SK-N-MC (cell line): ENCODE measurements at regions not wholly inside any gene's neighbourhood (a gene's known extent, or its start where the extent isn't known, plus 50 kb on each side); places are given as distances from the start of the nearest gene placed in this dataset.
"Not testable (repeated sequence)": the region's sequence is repeated elsewhere in the genome, so short reads cannot be mapped to it uniquely, and the experiment has no call there.

ENCODE experiments used
- DNase-seq: peaks from one replicate; pipeline ENCODE4 v3.0.0-alpha.2; 2011; ENCODE audit warnings: low read depth, low spot score
- H3K27ac ChIP-seq: fragments of 200-600 bp; sonication (generic); 2 replicates; pipeline ENCODE4 v1.5.1; 2016; ENCODE audit warnings: mixed run types
- H3K36me3 ChIP-seq: fragments of 200-600 bp; sonication (generic); 2 replicates; pipeline ENCODE4 v1.6.1; 2017; ENCODE audit warnings: antibody characterized with exemption, low read length, mixed read lengths; ENCODE audit not compliant: insufficient read depth
- H3K4me3 ChIP-seq: fragments of 200-600 bp; sonication (generic); 2 replicates; pipeline ENCODE4 v1.5.1; 2016
- H3K9ac ChIP-seq: fragments of 200-600 bp; sonication (generic); 2 replicates; pipeline ENCODE4 v1.8.0; 2017; ENCODE audit warnings: mixed run types, mixed read lengths; ENCODE audit not compliant: insufficient read length
- H3K9me3 ChIP-seq: fragments of 200-600 bp; sonication (generic); 2 replicates; pipeline ENCODE4 v1.6.1; 2017; ENCODE audit warnings: low read depth, mild to moderate bottlenecking, antibody characterized with exemption, low read length, moderate library complexity, mixed read lengths
- EZH2 ChIP-seq: fragments of 200-600 bp; sonication (generic); IDR thresholded peaks from one replicate; pipeline ENCODE4 v1.6.1; 2017; ENCODE audit warnings: antibody characterized with exemption
- FOXP2 ChIP-seq: optimal IDR thresholded peaks from 2 replicates; pipeline ENCODE3; 2011; ENCODE audit warnings: mild to moderate bottlenecking, moderate library complexity; ENCODE audit not compliant: insufficient read depth; ENCODE audit errors: extremely low read length, control extremely low read depth
- POLR2AphosphoS5 ChIP-seq: IDR thresholded peaks from 2 replicates; pipeline ENCODE4 v1.6.1; 2012; ENCODE audit warnings: mild to moderate bottlenecking, low read depth, low read length, borderline replicate concordance

DNA sequence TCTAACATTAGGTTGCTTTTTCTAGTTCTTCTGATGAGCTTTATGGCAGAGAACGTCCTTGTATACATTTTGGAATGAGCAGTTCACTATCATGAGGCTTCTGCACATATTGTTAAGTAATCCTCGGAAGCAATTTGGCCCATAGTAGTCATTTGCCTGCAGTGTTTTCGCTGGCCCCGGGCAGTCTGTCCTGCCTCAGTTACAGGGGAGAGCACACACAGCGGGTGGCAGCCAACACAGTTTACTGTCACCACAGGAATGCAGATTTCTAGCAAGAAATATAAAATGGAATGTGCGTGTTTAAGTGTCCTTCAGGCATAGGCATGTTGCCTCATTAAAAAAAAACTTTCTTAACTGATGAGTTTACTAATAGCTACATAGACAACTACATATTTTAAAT is 71.5 kb upstream of the GJB6 start:
- no peaks in the 10 kb centered on the region for H3K36me3 ChIP-seq
- TF ChIP-seq EZH2 (no peak), FOXP2 (peak; percentile 70)
- H3K27ac ChIP-seq = no peak overlapping the region
- peaks cover 5% of the 10 kb centered on the region; the same call in 1 of the 2 replicates for H3K9me3 ChIP-seq
- peak; percentile 42 for DNase-seq
- no peak overlapping the region for H3K9ac ChIP-seq
- H3K4me3 ChIP-seq = peak overlapping the region; percentile 32

DNA sequence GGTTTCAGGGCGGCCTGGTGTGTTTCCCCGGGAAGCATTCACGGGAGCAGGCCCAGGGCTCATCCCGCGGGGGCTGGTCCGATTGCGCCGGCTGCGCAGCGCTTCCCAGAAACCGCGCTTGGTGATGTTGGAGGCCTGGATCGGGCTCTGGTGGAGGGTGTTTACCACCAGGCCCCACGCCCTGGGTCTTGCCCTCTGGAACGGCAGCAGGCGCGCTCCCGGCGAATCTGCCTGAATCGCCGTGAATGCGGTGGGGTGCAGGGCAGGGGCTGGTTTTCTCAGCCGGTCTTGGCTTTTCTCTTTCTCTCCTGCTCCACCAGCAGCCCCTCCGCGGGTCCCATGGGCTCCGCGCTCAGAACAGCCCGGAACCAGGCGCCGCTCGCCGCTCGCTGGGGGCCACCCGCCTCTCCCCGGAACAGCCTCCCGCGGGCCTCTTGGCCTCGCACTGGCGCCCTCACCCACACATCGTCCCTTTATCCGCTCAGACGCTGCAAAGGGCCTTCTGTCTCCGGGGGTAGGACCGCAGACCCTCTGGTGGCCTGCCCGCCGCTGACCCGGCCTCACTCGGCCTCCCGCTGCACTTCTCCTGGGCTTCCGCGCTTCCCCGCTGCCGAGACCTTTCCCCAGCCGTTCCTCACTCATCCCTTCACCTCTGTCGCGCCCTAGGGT is 69.4 kb upstream of the GJB6 start:
- no peak for DNase-seq
- H3K36me3 ChIP-seq = no peaks in the 10 kb centered on the region
- no peak overlapping the region for H3K9ac ChIP-seq

DNA sequence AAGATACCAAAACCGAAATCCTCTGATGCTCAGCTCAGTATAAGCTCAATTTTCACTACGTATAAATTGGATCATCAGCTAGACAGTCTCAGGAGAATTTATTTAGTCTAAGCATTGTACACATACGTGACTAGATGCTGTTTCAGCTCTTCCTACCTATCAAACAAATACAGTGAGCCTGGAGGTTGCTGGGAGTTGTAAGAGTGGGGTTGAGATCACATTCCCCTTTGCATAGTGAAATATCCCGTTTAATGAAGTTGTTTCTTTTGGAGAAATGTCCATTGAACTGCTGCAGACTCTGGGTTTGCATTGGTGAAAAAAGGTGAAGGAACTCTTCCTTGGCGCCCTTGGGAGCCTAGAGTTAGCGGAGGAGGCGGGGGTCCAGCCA is 68.9 kb upstream of the GJB6 start:
- Histone ChIP-seq H3K9me3 (no peaks in the 10 kb centered on the region), H3K27ac (no peak overlapping the region), H3K4me3 (no peak overlapping the region), H3K36me3 (no peaks in the 10 kb centered on the region), H3K9ac (no peak overlapping the region)
- TF ChIP-seq FOXP2 (no peak), POLR2AphosphoS5 (no peak)
- no peak for DNase-seq

More for the DNA sequence above, 69.4 kb upstream of the GJB6 start:
- TF ChIP-seq EZH2 (no peak), FOXP2 (no peak), POLR2AphosphoS5 (no peak)
- Histone ChIP-seq H3K9me3 (no peaks in the 10 kb centered on the region), H3K27ac (no peak overlapping the region), H3K4me3 (no peak overlapping the region)

DNA sequence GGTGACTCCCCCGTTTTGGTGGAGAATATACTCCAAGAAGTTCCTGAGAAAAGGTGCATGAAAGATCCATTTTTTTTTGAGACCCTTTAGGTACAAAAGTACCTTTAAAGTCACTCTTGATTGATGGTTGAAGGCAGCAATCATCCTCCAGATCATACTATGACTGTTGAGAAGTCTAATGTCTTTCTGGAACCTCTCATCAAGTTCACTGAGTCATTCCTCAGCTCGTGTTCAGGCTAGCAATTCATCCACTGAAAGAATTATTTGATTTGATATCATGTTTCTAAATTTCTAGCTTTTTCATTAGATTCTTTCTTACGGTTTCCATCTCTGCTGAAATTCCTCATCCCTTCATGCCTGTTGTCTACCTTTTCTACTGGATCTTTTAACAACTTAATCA is 65.1 kb upstream of the GJB6 start:
- Histone ChIP-seq H3K27ac (no peak overlapping the region), H3K9ac (no peak overlapping the region), H3K36me3 (no peaks in the 10 kb centered on the region), H3K4me3 (no peak overlapping the region), H3K9me3 (no peaks in the 10 kb centered on the region)
- DNase-seq = no peak
- TF ChIP-seq POLR2AphosphoS5 (no peak), EZH2 (no peak)

DNA sequence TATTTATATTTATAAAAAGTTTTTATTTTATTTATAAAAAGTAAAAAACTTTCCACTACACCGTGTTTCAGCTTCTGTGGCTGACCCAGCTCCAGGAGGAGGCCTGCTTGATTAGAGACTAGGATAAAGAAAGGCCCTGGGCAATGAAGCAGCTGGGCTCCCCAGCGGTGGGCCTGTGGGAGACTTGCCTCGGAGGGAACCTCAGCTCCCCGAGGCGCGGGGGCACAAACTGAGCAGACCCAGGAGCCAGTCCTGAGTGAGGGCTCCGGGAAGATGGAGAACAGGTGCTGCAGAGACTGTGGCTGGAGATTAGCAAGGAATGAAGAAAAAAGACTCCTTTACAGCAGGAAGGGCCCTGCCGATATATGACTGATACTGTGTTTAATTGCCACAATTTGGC is 63.8 kb upstream of the GJB6 start:
- no peak overlapping the region for H3K4me3 ChIP-seq
- no peak for TF ChIP-seq FOXP2
- no peak for TF ChIP-seq POLR2AphosphoS5
- H3K9ac ChIP-seq = no peak overlapping the region
- DNase-seq = no peak
- H3K36me3 ChIP-seq = no peaks in the 10 kb centered on the region
- no peak overlapping the region for H3K27ac ChIP-seq
- no peaks in the 10 kb centered on the region for H3K9me3 ChIP-seq

DNA sequence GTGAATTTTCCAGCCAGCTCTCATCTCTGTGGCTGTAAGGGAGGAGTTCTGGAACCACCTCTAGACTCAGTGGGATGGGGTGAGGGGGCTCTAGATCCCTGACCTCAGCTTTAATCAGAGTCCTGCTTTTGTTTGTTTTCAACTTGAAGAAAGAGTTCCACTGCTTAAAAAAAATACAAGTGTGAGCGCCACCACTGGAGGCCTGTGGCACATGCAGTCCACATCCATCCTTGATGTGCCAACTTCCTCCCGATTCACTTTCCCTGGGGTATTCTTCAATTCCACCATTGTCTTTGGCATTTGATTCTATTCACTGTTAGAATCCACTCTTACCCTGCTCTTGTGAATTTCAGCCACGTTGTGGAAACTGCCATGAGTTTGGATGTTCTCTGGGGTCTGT is 62.4 kb upstream of the GJB6 start:
- no peak overlapping the region for H3K9ac ChIP-seq
- no peak for DNase-seq
- H3K9me3 ChIP-seq = no peaks in the 10 kb centered on the region
- H3K27ac ChIP-seq = no peak overlapping the region
- TF ChIP-seq FOXP2 (no peak), EZH2 (no peak), POLR2AphosphoS5 (no peak)
- no peaks in the 10 kb centered on the region for H3K36me3 ChIP-seq
- H3K4me3 ChIP-seq = no peak overlapping the region

DNA sequence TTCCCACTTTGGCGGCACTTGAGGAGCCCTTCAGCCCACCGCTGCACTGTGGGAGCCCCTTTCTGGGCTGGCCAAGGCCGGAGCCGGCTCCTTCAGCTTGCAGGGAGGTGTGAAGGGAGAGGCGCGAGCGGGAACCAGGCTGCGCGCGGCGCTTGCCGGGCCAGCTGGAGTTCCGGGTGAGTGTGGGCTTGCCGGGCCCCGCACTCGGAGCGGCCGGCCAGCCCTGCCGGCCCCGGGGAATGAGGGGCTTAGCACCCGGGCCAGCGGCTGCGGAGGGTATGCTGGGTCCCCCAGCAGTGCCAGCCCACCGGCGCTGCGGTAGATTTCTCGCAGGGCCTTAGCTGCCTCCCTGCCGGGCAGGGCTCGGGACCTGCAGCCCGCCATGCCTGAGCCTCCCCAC is 60.2 kb upstream of the GJB6 start:
- not testable (repeated sequence) for DNase-seq, H3K9me3 ChIP-seq, H3K36me3 ChIP-seq, H3K9ac ChIP-seq, H3K27ac ChIP-seq, H3K4me3 ChIP-seq

DNA sequence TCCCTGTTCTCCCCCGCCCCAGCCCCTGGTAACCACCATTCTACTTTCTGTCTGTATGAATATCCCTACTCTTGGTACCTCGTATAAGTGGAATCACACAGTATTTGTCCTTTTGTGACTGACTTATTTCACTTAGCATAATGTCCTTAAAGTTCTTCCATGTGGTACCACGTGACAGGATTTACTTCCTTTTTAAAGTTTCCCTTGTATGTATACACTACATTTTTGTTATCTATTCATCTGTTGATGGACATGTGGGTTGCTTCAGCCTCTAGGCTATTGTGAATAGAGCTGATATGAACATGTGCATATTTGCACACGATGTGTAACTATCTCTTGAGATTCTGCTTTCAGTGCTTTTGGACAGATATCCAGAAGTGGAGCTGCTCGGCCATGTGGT is 59.6 kb upstream of the GJB6 start:
- Histone ChIP-seq H3K4me3 (no peak overlapping the region), H3K36me3 (no peaks in the 10 kb centered on the region), H3K9me3 (no peaks in the 10 kb centered on the region), H3K27ac (no peak overlapping the region), H3K9ac (no peak overlapping the region)
- no peak for TF ChIP-seq FOXP2
- no peak for TF ChIP-seq POLR2AphosphoS5
- no peak for TF ChIP-seq EZH2
- DNase-seq = no peak

DNA sequence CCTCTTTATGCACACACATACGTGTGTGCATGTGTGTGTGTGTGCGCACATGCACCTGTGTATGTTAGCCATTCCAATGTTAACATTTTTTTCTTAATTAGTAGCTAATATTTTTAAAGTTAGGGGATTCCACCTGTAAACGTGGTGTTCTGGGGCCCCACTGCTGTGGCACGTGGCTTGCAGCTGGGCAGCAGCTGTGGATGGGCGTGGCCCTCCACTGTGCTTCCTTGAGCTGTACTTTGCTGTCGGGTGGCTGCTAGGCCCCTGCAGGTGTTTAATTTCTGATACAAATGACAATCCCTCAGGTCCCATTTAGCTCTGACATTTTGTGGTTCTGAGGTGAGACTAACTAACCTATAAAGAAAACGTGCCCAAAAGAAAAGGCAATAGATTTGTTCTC is 58.9 kb upstream of the GJB6 start:
- no peak for DNase-seq
- Histone ChIP-seq H3K9me3 (no peaks in the 10 kb centered on the region), H3K36me3 (no peaks in the 10 kb centered on the region), H3K9ac (no peak overlapping the region), H3K4me3 (no peak overlapping the region), H3K27ac (no peak overlapping the region)
- TF ChIP-seq POLR2AphosphoS5 (no peak), EZH2 (no peak), FOXP2 (no peak)
